A673 (cell line): ENCODE measurements at regions not wholly inside any gene's neighbourhood (a gene's known extent, or its start where the extent isn't known, plus 50 kb on each side); places are given as distances from the start of the nearest gene placed in this dataset.

Experiments used
- EZH2 ChIP-seq: fragments of 200-600 bp; sonication (generic); IDR thresholded peaks from 2 replicates; pipeline ENCODE4 v1.6.1; 2017; ENCODE audit warnings: borderline replicate concordance, low read depth, mild to moderate bottlenecking, mixed read lengths, antibody characterized with exemption, low read length; ENCODE audit not compliant: poor library complexity, severe bottlenecking
- TF ChIP-seq, protein P1 (sequence below): fragments of 300-800, 200-600 bp; sonication (generic); conservative IDR thresholded peaks from 2 replicates; pipeline ENCODE4 v1.5.1; 2017; ENCODE audit warnings: low read depth, mild to moderate bottlenecking, antibody characterized with exemption, low read length, moderate library complexity, mixed read lengths

GRCh38 chr15:59862191-59863155 is 141.6 kb upstream of the FOXB1 start:
- no peak for TF ChIP-seq EZH2
- TF ChIP-seq, protein P1, sequence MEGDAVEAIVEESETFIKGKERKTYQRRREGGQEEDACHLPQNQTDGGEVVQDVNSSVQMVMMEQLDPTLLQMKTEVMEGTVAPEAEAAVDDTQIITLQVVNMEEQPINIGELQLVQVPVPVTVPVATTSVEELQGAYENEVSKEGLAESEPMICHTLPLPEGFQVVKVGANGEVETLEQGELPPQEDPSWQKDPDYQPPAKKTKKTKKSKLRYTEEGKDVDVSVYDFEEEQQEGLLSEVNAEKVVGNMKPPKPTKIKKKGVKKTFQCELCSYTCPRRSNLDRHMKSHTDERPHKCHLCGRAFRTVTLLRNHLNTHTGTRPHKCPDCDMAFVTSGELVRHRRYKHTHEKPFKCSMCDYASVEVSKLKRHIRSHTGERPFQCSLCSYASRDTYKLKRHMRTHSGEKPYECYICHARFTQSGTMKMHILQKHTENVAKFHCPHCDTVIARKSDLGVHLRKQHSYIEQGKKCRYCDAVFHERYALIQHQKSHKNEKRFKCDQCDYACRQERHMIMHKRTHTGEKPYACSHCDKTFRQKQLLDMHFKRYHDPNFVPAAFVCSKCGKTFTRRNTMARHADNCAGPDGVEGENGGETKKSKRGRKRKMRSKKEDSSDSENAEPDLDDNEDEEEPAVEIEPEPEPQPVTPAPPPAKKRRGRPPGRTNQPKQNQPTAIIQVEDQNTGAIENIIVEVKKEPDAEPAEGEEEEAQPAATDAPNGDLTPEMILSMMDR, result no peak
